ENCODE measurements at regions not wholly inside any gene's neighbourhood (a gene's known extent, or its start where the extent isn't known, plus 50 kb on each side); places are given as distances from the start of the nearest gene placed in this dataset.

DNA sequence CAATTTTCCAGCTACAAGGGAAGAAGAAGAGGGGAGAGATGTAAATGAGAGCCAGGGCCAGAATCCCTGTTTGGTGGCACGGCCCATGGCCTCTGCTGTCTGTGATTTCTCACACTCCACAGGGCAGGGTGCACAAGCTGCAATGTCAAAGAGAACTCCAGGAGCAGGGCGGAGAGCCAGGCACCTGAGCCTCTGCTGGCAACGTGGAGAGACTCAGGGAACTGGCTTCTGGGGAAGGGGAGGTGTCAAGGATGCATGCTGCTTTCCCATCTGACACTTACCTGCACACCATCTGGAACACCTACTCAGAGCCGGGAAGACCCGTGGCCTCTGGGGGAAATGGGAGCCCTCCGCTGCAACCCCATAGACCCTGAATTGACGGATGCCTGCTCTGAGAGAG, 507.5 kb upstream of the NR2F2 start:
- DNase-seq (ENCODE audit: low read depth in 2 of 2) = no peak

DNA sequence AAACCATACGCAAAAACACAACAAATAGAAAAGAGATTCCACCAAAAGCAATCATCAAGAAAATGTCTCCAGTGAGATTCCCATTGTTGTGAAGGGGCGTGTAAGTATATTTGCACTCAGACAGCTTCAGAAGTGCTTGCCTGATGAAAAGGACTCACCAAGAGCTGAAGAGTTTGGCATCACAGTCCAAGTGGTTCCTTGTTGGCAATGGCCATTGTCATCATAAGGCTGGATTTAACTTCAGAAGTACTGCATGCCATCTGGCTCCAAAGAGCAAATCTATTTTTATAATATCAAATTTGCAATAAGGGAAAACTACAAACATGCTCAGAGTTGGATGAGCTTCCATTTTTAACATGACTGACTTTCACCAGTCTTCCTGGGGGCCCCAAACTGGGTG, 505.3 kb upstream of the NR2F2 start:
- DNase-seq (ENCODE audit: low read depth in 2 of 2) = no peak

DNA sequence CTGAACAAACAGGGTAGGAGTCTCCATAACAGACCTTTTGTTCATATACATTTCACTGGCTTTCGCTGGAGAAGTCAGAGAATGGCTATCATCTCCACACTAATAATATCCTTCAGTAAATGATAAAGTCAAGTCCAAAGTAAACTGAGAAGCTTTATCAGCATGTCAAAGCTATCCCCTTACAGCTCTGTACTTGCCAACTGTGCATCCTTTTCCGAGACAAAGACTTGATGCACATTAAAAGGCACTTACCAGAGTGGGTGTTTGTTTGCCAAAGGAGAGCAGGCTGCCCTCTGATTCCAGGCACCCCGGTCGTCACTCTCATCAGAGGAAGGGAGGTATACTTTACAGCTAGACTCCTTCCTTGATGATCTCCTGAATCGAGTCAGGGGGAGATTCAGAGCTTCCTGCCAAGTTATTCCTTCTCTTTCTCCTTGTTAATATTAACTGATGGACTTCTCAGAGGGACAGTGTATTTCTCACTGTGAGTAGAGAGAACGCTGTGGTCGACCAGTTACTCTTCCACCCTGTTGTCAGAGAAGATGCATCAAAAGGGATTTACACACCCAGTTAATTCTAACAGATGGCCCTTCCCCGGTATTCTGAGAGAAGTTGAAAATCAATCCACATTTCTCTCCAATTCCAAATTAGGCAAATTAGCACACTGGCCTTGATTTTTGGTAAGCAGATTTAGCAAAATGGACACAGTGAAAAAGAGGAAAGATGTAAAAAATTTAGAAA, 504.7 kb upstream of the NR2F2 start:
- no peak for DNase-seq (ENCODE audit: low read depth in 2 of 2)

DNA sequence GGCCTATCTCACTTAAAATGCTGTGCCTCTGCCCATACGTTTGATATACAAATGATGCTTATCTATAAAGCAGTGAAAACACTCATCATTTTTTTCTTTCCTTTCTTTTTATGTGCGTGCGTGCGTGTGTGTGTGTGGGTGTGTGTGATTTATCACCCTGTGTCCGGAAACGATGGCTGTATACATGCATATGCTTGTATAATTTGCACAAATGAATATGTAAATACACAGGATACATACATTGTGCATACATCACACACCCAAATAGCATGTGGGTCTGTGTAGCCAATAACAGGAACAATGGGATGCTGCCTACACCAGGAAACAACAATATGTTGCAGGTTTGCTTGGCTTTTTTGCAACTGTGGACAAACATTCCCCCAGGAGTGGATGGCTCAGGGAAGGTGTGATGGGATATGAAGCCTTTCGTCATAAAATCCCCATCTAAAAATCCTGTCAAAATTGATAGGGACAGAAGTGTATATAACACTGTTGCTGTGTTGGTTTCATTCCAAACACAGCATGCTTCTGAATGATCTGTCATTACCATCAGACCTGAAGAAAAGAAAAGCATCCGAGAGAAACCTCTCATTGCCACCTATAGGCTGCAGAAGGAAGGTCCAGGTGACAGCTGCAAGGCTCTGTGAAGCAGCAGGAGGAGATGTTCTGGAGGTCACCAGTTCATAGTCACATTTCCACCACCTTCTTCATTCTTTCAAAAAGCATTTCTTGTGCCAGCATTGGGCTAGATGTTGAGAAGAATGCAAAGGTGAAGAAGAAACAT, 503.9 kb upstream of the NR2F2 start:
- DNase-seq (ENCODE audit: low read depth in 2 of 2) = no peak

DNA sequence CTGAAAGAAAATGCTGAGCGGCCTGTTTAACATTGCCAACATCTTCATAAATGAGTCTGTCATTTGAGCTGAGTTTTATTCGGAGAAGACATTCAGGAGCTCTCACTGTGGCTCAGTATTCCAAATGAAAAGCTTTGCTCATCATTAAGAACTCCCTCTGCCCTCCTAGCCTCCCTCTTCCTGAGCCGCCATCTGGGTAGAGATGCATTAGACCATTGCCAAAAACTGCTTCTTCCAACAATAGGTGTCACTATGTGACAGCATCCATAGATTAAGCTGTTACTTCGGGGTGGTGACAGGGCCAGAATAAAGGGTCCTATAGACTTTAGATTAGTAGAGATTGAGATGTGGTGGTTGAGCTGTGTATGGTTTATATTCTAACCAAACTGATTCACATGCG, 501.4 kb upstream of the NR2F2 start:
- DNase-seq (ENCODE audit: low read depth in 2 of 2) = no peak

DNA sequence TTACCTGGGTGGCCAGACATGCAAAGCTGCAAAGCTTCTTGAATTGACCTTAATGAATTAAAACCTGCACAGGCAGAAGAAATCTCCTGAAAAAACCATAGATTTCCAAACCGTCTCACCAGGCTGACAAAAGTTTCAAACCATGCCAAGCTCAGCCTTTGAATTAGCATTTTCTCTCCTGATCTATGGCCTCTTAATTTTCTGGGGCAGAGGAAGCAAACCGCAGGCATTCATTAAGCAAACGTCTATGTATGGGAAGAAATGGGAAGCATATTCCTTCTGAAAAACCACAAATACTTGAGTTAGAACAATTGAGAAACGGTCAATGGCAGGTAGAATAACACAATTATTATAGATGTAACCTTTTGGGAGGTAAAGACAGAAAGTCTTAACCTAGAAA, 500.2 kb upstream of the NR2F2 start:
- no peak for DNase-seq (ENCODE audit: low read depth in 2 of 2)

DNA sequence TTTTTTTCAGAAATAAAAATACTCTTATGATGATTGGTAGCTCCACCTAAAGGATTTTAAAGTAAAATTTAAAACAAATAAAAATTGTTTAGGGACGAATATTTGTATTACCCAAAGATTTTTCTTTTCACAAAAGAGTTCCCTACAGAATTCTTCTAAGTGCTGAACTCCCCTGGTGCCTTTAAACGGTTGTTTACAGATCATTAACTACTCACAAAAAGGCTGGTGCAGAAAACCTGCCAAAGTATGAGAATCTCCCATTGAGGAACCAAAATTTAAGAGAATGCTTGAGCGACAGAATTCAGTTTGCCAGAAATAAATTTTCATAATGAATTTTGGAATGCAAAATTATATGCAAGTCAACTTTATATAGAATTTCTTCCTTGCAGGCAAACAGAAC, 497.8 kb upstream of the NR2F2 start:
- DNase-seq (ENCODE audit: low read depth in 2 of 2) = no peak

DNA sequence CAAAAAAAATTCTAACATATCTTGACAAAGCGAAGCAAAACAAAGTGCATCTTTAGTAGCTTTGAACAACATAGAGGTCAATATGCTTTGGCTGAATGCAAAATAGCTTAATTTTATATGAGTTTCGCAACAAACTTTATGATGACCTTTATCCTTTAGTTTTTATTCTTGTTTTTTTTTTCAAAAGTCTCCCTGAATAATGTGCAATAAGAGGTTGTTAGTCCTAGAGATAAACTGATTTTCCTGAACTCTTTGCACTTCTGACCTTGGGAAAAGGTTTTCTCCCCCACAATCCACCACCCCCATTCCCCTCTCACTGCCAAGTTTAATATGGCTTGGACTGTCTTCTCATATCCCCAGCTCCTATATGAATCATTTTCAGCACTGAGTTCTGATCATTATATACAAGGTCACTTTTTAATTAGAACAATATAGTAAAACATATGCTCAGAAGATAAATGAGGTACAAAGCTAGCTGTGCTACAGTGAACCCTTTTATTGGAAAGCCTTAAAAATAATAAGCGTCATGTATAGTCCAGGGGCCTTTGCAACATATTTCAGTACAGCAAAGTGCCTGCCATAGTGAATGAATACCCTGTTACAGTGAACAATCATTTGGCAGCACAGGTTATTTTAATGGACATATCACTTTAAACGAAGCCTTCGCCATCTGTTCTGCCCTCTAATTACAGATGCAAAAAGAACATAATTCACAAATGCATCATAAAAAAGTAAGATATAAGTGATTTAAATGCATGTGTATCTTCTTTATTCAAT, 496.3 kb upstream of the NR2F2 start:
- no peak for DNase-seq (ENCODE audit: low read depth in 2 of 2)

DNA sequence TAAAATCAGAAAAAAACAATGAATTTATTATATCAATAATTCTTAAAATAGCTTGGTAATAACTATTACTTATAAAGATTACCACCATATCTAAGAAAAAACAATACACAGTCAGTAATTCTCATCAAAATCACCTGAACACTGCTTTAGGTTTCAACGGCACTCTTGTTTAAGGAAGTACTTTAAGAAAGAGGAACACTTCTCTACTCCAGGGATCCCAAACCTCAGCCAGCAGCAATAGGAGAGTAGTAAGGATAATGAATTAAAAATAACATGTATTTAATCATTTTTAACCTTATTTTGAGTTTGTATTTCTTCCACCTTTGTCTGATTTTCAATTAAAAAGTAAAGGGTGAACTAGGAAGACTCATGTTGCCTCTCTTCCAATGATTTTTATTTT, 494.0 kb upstream of the NR2F2 start:
- DNase-seq (ENCODE audit: low read depth in 2 of 2) = no peak

DNA sequence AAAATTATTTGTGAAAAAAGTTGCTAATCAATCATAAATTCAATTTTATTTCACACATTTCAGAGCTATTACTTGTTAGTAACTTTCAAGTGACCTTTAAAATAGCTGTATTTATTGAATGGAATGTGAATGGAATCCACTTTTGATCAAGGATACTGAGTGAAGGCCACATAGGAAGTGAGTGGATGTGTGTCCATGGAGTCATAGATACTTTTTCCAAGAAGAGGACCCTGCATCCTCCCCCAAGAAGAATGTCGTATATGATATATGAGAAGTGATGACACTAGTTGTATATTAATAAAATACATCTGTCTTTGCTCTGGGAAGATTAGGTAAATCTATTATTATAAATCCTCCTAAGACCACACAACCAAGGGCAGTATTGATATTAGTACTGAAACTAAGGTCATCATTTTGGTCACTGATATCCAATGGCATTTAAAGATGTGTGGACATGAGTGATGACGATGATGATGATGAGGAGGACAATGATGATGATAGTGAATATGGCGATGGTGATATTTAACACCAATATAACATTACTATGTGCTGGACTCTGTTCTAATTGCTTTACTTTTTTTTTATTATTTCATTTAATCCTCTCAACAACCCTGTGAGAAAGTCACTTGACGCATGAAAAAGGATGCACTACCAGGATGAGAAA, 493.0 kb upstream of the NR2F2 start:
- no peak for DNase-seq (ENCODE audit: low read depth in 2 of 2)

DNA sequence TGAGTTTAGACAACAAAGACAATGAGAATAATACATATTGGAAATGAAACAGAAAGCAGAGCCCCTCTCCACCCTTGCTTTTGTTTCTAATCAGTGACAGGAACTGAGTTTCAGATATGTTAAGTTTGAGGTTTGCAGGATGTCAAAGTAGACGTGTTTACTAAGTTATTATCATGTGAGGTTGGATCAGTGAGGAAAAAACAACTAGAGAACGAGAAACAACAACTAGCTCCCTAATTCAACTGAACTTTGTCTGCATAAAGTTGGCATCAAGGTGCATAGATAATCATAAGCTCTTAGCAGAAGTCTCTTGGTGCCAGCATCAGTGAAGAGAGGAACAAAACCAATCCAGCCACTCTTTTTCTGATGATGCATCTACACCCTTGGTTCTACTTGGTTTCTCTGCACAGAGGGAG, 491.1 kb upstream of the NR2F2 start:
- DNase-seq (ENCODE audit: low read depth in 2 of 2) = no peak

DNA sequence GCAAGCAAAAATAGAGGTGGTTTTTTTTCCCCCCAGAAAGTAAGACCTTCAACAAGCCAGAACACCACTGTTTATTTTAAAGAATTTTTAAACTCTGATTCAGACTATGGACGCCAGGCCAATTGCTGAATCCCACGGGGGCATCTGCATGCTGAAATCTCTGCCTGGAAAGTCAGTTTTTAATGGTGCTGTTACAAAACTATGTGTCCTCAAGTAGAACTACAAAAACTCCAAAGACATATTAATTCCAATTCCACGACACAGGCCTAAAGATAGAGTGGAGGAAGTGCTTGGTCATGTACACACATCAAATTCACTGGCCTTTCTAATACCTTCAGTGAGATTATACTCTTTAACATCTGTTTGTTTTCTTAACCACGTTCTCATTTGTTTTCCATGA, 490.5 kb upstream of the NR2F2 start:
- DNase-seq (ENCODE audit: low read depth in 2 of 2) = no peak

DNA sequence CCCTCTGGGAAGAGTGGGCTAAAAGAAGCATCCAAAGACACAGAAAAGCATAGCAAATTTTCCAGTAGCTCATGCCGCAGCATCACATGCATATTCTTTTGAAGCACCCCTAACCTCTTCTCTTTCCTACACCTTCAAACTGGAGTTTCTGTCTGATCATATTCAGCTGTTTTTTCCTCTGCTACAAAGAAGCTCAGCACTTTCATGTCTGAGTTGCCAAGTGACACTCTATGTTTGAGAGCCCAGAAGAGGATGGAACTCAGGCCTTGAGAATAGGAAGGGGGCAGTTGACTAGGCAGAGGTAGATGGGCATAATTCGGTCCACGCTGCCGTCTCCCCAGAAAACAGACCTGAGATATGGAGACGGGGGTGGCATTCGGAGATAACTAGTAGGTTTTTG, 489.6 kb upstream of the NR2F2 start:
- DNase-seq (ENCODE audit: low read depth in 2 of 2) = no peak

DNA sequence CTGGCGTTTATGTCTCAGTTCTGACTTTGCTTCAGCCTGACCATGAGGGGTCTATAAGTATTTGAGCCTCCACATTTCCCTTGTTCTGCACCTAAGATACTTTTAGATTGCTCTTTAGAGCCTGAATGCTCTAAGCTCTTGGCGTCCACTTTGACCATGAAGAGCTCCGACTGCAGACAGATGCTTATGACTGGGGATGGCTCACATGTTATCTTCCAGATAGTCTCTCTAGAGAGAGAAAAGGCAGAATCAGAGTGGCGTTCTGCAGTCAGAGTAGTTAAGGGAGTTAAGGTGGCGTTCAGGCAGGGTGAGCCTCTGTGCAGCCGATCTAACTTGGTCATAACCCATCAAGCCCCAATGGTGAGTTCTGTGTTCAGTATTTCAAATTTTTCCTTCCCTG, 487.9 kb upstream of the NR2F2 start:
- no peak for DNase-seq (ENCODE audit: low read depth in 2 of 2)

DNA sequence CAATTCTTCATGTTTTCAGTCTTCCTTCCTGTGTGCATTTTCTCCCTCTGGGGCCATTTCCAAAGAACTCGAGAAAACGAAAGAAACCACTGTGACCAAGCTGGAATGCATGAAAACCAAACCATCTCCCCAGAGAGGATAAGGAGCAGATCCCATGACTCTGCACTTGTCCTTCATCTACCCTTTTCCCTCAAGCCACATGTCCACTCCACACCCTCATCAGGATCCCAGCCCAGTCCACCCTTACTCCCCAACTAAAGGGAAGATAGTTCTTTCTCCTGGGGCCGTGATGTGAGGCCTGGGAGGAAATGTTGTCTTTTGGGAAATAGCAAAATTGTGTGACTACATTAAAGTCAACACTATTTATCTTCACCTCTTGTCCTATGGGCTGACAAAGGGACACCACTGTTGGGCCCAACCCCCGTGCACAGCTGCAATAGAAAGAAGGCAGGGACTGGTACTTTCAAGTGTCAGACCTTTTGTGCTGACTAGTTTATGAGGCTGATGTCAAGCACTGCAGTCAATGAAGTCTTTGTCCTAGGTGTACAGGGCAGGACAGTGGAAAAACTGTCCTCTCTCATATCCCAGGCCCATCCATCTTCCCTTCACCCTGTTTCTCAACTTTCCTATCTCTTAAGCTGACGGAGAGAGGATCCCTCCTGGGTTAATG, 487.1 kb upstream of the NR2F2 start:
- DNase-seq (ENCODE audit: low read depth in 2 of 2) = no peak

DNA sequence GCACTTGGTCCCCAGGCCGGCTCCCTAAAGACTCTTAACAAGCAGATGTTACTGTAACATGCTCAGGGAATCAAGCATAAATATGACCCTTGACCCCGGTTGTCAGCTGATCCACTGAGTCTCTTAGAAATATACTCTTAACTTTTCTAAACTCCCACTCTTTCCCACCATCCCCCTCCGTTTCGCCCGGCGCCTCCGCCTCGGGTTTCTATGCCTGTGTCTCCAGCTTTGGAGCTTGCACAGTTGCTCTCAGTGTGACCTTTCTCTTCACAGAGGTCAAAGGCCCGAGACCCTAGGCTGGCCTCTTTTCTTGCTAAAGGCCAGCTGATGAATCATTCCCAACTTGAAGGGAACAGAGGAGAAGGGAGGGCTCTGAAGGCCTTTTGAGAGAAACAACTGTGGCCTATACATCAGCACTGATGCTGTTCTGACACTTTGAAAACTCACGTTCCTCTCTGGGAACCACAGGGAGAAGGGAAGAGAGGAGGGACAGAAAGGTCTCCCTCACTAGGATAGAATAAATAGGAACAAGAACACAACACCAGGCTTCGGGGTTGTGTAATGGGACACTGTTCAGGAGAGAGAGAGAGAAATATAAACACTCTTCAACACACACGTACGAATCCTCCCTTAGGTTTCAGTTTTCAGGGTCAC, 484.5 kb upstream of the NR2F2 start:
- DNase-seq (ENCODE audit: low read depth in 2 of 2) = no peak

DNA sequence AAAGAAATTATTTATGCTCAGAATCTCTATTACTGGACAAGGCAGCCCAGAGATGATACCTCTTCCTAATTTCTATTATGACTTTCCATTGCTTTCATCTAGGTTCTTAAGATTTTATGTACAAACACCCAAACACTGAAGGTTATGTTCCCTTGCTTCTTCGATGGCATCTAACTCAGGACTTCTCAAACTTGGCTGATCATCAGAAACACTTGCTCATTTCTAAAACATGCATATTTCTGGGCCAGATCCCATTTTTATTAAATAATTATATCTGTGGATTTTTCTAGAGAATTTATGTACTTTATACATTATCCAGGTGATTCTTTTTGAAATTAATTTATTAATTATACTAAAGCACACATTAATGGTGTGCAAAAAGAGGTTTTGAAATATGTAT, 482.4 kb upstream of the NR2F2 start:
- no peak for DNase-seq (ENCODE audit: low read depth in 2 of 2)

DNA sequence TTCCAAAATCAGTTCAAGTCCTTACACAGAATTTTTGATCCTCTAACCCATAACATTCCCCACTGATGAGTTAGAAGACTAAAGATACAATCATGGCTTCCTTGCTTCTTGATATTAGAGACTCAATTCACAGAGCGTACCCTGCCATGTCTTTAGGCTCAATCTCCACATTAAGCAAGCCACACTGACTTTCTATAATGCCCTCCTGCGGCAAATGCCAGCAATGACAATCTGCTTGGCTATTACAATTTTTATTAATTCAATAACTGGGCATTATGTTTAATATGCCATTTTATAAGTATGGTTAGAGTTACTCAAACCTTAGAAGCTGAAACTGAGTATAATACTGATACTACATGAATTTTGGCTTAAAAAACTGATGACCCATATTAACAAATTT, 479.7 kb upstream of the NR2F2 start:
- DNase-seq (ENCODE audit: low read depth in 2 of 2) = no peak

DNA sequence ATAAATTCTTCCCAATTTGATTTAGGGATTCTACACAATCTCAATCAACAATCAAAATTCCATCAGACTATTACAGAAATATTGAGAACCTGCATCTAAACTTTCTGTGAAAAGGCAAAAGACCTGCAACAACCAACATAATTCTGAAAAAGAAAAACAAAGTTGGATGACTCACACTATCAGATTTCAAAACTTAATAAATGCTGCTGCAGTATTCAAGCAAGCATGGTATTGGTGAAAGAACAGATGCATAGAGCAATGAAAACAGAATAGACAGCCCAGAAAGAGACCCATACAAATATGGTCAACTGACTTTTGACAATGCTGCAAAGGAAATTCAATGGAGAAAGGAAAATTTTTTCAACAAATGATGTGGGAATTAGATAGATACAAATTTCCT, 477.1 kb upstream of the NR2F2 start:
- no peak for DNase-seq (ENCODE audit: low read depth in 2 of 2)

DNA sequence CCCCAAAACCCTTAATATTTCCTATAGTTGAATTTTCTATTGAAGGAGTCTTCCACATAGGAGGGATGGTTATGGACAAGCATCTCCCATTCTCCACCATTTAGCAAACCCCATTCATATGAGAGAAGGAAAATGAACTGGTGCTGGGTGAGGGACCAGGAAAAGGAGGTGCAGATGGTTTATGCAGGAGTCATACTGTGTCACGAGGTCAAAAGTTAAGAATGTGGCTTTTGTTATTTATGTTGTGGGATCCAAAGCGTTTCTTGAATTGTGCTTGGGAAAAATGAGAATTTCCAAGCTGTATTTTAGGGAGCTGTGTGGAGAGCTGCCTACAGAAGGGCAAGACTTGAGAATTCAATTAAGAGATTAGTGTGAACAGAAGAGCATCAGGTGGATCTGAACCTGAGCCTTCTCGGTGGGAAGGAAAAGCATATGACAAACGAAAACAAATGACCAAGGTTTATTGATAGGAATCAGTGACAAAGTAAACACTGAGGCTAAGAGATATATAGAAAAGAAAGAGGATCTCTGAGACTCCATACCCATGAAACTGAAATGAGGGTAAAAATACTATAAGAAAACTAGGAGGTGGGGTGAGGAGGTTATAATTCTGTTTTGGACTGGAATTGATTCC, 473.3 kb upstream of the NR2F2 start:
- no peak for DNase-seq (ENCODE audit: low read depth in 2 of 2)

DNA sequence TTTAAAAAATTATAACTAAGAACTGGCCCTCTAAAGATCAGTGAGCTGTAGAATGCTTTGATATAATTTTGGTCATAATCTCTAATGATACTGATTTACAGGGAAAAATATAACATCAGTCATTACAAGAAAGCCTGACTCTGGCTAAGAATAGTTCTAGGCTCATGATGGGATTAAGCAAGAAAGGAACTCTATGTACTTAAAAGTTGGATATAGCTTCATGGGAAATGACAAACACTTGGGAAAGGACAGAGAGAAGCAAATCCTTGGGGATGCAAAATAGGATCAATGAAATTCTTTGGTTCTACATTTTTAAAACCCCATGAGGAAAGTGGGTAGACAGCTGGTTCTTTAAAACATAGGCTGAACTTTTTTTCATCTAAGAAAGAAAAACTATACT, 472.7 kb upstream of the NR2F2 start:
- no peak for DNase-seq (ENCODE audit: low read depth in 2 of 2)

All from stimulated activated CD4-positive, alpha-beta T cell treated with anti-CD3 and anti-CD28 coated beads, Interleukin-12 subunit alpha, Interleukin-12 subunit beta, amount 100 ng/mL, for 24 hours (primary cell).